ENCODE measurements at regions not wholly inside any gene's neighbourhood (a gene's known extent, or its start where the extent isn't known, plus 50 kb on each side); places are given as distances from the start of the nearest gene placed in this dataset.

DNA sequence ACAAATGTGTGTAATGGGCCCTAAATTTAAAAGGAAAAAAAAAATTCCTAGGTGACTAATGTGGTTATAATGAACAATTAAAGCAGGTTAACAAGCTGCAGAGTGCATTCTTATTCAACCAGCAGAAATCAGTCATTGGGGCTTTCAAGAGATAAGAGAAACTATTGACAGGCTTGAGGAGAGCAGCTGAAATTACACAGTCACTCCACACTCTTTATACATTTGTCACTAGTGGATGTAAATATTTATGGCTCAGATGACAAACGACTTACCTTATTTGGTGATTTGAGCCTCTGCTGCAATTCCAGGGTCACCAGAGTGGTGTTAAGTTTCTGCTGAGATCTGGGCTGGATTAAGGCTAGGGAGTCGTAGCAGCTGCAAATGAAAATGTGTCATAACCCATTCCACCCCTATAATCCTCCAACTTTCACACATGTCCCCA is 896.3 kb downstream of the TTLL7 start:
- H3K36me3 ChIP-seq (ENCODE audit: insufficient read depth, low read depth, low read length): no peaks in the 10 kb centered on the region
- H3K9ac ChIP-seq (ENCODE audit: low read depth, low read length): no peak overlapping the region
- H3K4me1 ChIP-seq (ENCODE audit: insufficient read depth, low read length): peaks cover 9% of the 10 kb centered on the region
- no peaks in the 10 kb centered on the region for H3K27me3 ChIP-seq (ENCODE audit: insufficient read depth, low read length)
- H3K9me3 ChIP-seq (ENCODE audit: insufficient read depth, low read depth, low read length): no peaks in the 10 kb centered on the region
- no peak overlapping the region for H3K27ac ChIP-seq (ENCODE audit: low read length)
- no peak overlapping the region for H3K4me3 ChIP-seq (ENCODE audit: low read length)

DNA sequence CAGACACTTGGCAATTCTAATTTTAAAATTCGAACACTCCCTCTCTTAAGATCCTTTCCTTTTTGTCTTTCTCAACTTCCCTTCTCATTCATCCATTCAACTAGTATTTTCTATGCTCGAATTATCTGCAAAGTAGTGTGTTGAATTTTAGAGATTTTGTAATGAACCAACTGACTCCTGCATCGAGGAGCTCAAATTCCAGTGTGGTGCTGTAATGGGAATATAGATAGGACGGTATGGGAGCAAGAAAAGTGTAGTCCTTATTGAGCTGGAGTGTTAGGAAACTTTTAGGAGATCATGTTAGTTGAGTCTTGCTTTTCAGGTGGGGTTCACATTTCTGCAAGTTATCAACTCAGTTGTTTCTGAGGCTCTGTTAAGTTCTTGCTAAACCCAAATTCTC is 897.5 kb downstream of the TTLL7 start:
- Histone ChIP-seq H3K9me3 (ENCODE audit: insufficient read depth, low read depth, low read length) (no peaks in the 10 kb centered on the region), H3K36me3 (ENCODE audit: insufficient read depth, low read depth, low read length) (no peaks in the 10 kb centered on the region), H3K27me3 (ENCODE audit: insufficient read depth, low read length) (no peaks in the 10 kb centered on the region), H3K27ac (ENCODE audit: low read length) (no peak overlapping the region), H3K4me3 (ENCODE audit: low read length) (no peak overlapping the region), H3K9ac (ENCODE audit: low read depth, low read length) (no peak overlapping the region), H3K4me1 (ENCODE audit: insufficient read depth, low read length) (peaks cover 9% of the 10 kb centered on the region)

DNA sequence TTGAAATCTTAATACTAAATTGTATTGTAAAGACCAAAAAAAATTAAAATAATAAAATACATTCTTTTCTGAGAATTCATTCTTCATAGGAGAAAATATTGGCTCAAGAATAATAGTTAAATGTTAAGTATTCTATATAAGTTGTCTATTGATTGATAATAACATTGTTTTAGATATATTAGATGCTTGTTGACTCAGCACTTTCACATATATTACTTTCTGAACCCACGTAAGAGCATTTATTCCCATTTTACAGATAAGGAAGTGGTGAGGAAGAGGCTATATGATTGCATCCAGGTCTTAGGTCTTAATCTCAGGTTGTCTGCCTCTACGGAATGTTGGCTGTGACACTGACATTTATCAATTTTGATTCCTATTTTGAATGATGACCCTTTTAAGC is 898.8 kb downstream of the TTLL7 start:
- Histone ChIP-seq H3K4me1 (ENCODE audit: insufficient read depth, low read length) (peaks cover 9% of the 10 kb centered on the region), H3K4me3 (ENCODE audit: low read length) (no peak overlapping the region), H3K9me3 (ENCODE audit: insufficient read depth, low read depth, low read length) (no peaks in the 10 kb centered on the region), H3K9ac (ENCODE audit: low read depth, low read length) (no peak overlapping the region), H3K27me3 (ENCODE audit: insufficient read depth, low read length) (no peaks in the 10 kb centered on the region), H3K36me3 (ENCODE audit: insufficient read depth, low read depth, low read length) (no peaks in the 10 kb centered on the region), H3K27ac (ENCODE audit: low read length) (no peak overlapping the region)

DNA sequence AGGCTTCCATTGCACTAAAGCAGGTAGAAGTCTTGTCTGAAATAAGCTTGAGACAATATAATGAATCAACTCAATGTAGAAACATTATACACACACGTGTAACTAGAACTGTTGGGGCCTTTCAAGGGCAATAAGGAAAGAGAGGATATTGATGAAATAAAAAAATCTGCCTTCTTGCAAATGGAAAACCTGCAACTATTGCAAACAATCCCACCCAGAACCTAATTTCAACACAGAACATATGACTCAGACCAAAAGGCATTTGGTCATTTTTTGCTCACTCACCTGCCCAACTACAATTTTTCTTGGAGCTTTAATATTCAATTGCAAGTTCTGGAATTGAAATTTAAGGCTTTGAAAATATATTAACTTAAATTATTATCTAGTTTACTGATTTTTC is 900.1 kb downstream of the TTLL7 start:
- Histone ChIP-seq H3K4me1 (ENCODE audit: insufficient read depth, low read length) (peaks cover 9% of the 10 kb centered on the region), H3K27ac (ENCODE audit: low read length) (no peak overlapping the region), H3K27me3 (ENCODE audit: insufficient read depth, low read length) (no peaks in the 10 kb centered on the region), H3K9me3 (ENCODE audit: insufficient read depth, low read depth, low read length) (no peaks in the 10 kb centered on the region), H3K9ac (ENCODE audit: low read depth, low read length) (no peak overlapping the region), H3K4me3 (ENCODE audit: low read length) (no peak overlapping the region), H3K36me3 (ENCODE audit: insufficient read depth, low read depth, low read length) (no peaks in the 10 kb centered on the region)

DNA sequence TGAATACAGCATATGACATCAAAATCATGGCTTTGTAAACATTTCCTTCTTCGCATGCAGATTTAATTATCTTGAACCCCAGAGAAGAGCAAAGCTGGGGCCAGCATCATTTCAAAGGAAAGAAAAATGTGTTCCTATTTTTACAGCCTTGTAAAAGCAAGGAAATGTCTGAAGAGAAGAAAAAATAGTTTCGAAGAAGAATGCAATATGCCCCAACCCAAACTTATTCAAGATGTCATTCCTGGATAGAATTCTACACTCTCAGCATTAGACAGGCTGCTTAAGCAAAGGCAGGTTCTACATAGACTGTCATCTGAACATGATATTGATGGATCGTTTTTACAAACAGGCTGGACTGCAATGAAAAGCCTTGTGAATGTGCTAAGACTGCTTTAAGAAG is 900.8 kb downstream of the TTLL7 start:
- H3K36me3 ChIP-seq (ENCODE audit: insufficient read depth, low read depth, low read length): no peaks in the 10 kb centered on the region
- no peaks in the 10 kb centered on the region for H3K9me3 ChIP-seq (ENCODE audit: insufficient read depth, low read depth, low read length)
- no peaks in the 10 kb centered on the region for H3K27me3 ChIP-seq (ENCODE audit: insufficient read depth, low read length)
- peaks cover 9% of the 10 kb centered on the region for H3K4me1 ChIP-seq (ENCODE audit: insufficient read depth, low read length)
- H3K9ac ChIP-seq (ENCODE audit: low read depth, low read length): no peak overlapping the region
- H3K4me3 ChIP-seq (ENCODE audit: low read length): no peak overlapping the region
- no peak overlapping the region for H3K27ac ChIP-seq (ENCODE audit: low read length)

DNA sequence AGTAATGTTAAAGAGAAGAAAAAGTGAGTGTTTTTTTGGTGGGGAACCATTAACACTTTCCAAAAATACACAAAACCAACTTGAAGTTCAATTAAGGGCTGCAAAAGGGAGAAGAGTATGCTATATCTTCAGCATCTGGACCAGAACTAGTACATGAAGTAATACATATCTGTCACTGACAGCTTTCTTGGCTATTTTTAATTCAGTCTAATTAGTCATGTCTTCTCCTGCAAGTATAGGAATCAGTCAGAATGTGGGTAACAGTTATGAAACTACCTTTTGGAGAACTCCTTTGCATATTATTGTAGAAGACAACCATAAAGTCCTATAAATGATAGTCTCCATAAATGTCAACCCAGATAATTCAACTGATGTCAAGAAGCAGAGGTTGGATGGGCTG is 901.2 kb downstream of the TTLL7 start:
- no peak overlapping the region for H3K27ac ChIP-seq (ENCODE audit: low read length)
- no peaks in the 10 kb centered on the region for H3K36me3 ChIP-seq (ENCODE audit: insufficient read depth, low read depth, low read length)
- H3K4me1 ChIP-seq (ENCODE audit: insufficient read depth, low read length): peaks cover 5% of the 10 kb centered on the region
- no peaks in the 10 kb centered on the region for H3K9me3 ChIP-seq (ENCODE audit: insufficient read depth, low read depth, low read length)
- no peaks in the 10 kb centered on the region for H3K27me3 ChIP-seq (ENCODE audit: insufficient read depth, low read length)
- H3K9ac ChIP-seq (ENCODE audit: low read depth, low read length): no peak overlapping the region
- H3K4me3 ChIP-seq (ENCODE audit: low read length): no peak overlapping the region

DNA sequence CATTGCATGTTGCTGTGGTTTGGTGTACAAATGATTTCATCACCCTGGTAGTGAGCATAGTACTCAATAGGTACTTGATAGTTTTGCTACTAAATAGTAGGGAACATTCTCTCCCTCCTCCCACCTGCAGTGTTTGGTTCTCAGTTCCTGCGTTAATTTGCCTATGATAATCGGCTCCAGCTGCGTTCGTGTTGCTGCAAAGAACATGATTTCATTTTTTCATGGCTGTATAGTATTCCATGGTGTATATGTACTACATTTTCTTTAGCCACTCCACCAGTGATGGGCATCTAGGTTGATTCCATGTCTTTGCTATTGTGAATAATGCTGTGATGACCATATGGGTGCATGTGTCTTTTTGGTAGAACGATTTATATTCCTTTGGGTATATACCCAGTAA is 903.4 kb downstream of the TTLL7 start:
- no peak overlapping the region for H3K4me3 ChIP-seq (ENCODE audit: low read length)
- no peaks in the 10 kb centered on the region for H3K9me3 ChIP-seq (ENCODE audit: insufficient read depth, low read depth, low read length)
- no peak overlapping the region for H3K27ac ChIP-seq (ENCODE audit: low read length)
- H3K27me3 ChIP-seq (ENCODE audit: insufficient read depth, low read length): no peaks in the 10 kb centered on the region
- H3K9ac ChIP-seq (ENCODE audit: low read depth, low read length): no peak overlapping the region
- H3K4me1 ChIP-seq (ENCODE audit: insufficient read depth, low read length): no peaks in the 10 kb centered on the region
- no peaks in the 10 kb centered on the region for H3K36me3 ChIP-seq (ENCODE audit: insufficient read depth, low read depth, low read length)

DNA sequence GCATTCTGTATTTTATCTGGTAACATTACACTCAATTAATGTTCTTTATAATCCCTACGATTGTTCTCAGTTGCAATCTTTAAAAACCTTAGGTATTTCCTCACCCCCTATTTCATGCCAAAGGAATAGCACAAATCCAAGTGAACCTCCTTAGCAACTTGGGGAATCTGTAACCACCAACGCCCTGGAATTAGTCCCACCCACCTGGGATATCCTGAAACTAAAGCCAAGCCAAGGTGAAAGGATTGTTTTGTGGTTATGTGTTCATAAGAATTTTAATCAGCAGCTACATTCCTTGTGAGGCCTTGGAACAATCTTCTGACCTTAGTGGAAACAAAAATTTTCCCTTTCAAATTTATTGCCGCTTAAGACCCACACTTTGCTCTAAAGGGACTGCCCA is 908.7 kb downstream of the TTLL7 start:
- Histone ChIP-seq H3K9me3 (ENCODE audit: insufficient read depth, low read depth, low read length) (no peaks in the 10 kb centered on the region), H3K9ac (ENCODE audit: low read depth, low read length) (no peak overlapping the region), H3K4me1 (ENCODE audit: insufficient read depth, low read length) (no peaks in the 10 kb centered on the region)

DNA sequence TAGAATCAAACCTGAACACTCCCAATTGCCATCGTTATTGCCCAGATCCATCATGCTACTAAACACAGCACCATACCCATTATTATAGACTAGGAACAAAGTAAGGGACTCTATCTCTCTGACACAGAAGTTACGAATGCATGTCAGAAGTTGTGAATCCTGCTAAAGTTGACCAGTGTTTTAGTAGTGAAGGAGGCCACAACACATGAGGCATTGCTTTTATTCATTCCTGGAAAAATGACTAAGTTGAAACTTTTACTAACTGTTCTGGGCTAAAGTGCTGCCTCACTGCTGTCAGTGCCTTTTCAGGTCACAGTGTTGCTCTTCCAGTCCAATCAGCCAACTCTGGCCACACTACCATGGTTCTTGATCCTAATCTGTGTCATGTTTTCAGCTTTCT is 911.1 kb downstream of the TTLL7 start:
- no peaks in the 10 kb centered on the region for H3K4me1 ChIP-seq (ENCODE audit: insufficient read depth, low read length)
- no peaks in the 10 kb centered on the region for H3K36me3 ChIP-seq (ENCODE audit: insufficient read depth, low read depth, low read length)
- H3K9me3 ChIP-seq (ENCODE audit: insufficient read depth, low read depth, low read length): no peaks in the 10 kb centered on the region
- H3K4me3 ChIP-seq (ENCODE audit: low read length): no peak overlapping the region
- H3K9ac ChIP-seq (ENCODE audit: low read depth, low read length): no peak overlapping the region
- no peak overlapping the region for H3K27ac ChIP-seq (ENCODE audit: low read length)
- no peaks in the 10 kb centered on the region for H3K27me3 ChIP-seq (ENCODE audit: insufficient read depth, low read length)

More for the DNA sequence above, 908.7 kb downstream of the TTLL7 start:
- H3K27ac ChIP-seq (ENCODE audit: low read length): no peak overlapping the region
- no peaks in the 10 kb centered on the region for H3K27me3 ChIP-seq (ENCODE audit: insufficient read depth, low read length)
- H3K4me3 ChIP-seq (ENCODE audit: low read length): no peak overlapping the region
- H3K36me3 ChIP-seq (ENCODE audit: insufficient read depth, low read depth, low read length): no peaks in the 10 kb centered on the region

DNA sequence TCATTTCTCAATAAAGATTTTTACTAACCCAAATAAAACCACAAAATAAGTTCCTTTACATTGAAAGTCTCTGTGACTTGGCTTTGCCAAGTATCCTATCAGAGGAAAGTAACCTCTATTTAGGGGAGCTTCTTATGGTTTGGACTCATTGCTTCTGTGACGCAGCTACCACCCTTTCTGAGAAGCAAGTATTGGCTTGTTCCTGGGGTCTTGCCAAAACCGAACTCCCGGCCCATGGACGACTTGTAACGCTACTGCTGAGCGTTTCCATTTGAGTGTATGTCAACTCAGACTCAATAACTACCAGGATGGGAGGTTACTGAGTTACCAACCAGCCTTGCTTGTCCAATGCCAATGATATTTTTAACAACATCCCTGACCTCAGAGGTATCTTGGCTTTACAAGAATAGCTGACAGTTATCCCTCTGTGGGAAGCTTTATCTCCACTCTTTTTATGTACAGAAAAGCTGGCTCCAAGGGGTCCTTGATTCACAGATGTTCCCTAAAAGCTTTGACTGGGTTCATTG is 911.9 kb downstream of the TTLL7 start:
- no peaks in the 10 kb centered on the region for H3K27me3 ChIP-seq (ENCODE audit: insufficient read depth, low read length)
- no peak overlapping the region for H3K9ac ChIP-seq (ENCODE audit: low read depth, low read length)
- no peaks in the 10 kb centered on the region for H3K4me1 ChIP-seq (ENCODE audit: insufficient read depth, low read length)
- H3K36me3 ChIP-seq (ENCODE audit: insufficient read depth, low read depth, low read length): no peaks in the 10 kb centered on the region
- H3K4me3 ChIP-seq (ENCODE audit: low read length): no peak overlapping the region
- no peaks in the 10 kb centered on the region for H3K9me3 ChIP-seq (ENCODE audit: insufficient read depth, low read depth, low read length)
- no peak overlapping the region for H3K27ac ChIP-seq (ENCODE audit: low read length)

DNA sequence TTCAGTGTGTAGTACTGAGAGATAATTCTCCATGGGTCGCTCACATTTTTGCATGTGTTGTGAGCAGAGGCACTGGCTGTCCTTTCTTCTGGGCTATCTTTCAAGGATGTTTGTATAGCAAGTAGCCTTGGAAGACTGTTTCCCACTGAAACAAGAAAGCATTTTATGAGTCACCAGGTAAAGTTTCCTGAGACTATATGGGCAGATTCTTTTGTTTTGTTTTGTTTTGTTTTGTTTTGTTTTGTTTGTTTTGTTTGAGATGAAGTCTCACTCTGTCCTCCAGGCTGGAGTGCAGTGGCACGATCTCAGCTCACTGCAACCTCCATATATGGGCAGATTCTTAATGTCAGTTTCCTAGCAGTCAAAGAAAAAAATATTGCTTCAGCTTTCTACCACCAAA is 912.6 kb downstream of the TTLL7 start:
- Histone ChIP-seq H3K27ac (ENCODE audit: low read length) (no peak overlapping the region), H3K27me3 (ENCODE audit: insufficient read depth, low read length) (no peaks in the 10 kb centered on the region), H3K9me3 (ENCODE audit: insufficient read depth, low read depth, low read length) (no peaks in the 10 kb centered on the region), H3K4me1 (ENCODE audit: insufficient read depth, low read length) (no peaks in the 10 kb centered on the region), H3K36me3 (ENCODE audit: insufficient read depth, low read depth, low read length) (no peaks in the 10 kb centered on the region), H3K4me3 (ENCODE audit: low read length) (no peak overlapping the region), H3K9ac (ENCODE audit: low read depth, low read length) (no peak overlapping the region)

DNA sequence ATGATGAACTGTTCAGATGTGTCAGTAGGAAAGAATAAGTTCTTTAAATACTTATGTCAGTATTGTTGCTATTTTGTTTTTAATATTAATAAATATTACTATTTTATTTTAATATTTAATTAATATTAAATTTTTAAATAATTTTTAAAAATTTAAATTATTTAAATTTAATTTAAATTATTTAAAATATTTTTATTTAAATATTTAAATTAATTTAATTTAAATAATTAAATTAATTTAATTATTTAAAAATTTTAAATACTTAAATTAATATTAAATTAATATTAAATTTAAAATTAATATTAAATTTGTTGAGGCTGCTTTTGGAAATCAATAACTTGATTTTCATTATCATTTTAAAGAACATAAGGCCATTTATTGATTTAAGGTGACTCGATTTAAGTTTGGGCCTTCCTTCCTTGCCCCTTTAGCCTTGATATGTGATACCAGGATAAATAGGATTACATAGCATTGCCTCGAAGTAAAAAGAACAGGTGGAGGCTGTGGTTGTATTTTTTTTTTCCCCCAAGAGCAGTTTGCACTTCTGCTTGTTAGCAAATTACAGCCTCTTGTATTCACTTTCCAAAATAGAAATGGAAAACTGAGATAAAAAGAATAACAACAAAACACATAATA is 915.2 kb downstream of the TTLL7 start:
- Histone ChIP-seq H3K9ac (ENCODE audit: low read depth, low read length) (no peak overlapping the region), H3K36me3 (ENCODE audit: insufficient read depth, low read depth, low read length) (no peaks in the 10 kb centered on the region), H3K9me3 (ENCODE audit: insufficient read depth, low read depth, low read length) (no peaks in the 10 kb centered on the region; the same call in 1 of the 2 replicates)

More for the DNA sequence above, 915.2 kb downstream of the TTLL7 start:
- H3K27me3 ChIP-seq (ENCODE audit: insufficient read depth, low read length): no peaks in the 10 kb centered on the region
- no peak overlapping the region for H3K27ac ChIP-seq (ENCODE audit: low read length)
- no peak overlapping the region for H3K4me3 ChIP-seq (ENCODE audit: low read length)
- no peaks in the 10 kb centered on the region for H3K4me1 ChIP-seq (ENCODE audit: insufficient read depth, low read length)
